HEK293 (cell line): ENCODE measurements at regions not wholly inside any gene's neighbourhood (a gene's known extent, or its start where the extent isn't known, plus 50 kb on each side); places are given as distances from the start of the nearest gene placed in this dataset.

ENCODE experiments used
- CTCF ChIA-PET: fragments of 350-600 bp; formaldehyde crosslinking; extraction: SDS; loops from one replicate; lab custom pipeline; 2021; ENCODE audit warnings: antibody characterized with exemption; lab: Yijun Ruan, JAX
- POLR2A ChIA-PET: fragments of 300-600 bp; formaldehyde crosslinking; extraction: SDS; loops from one replicate; lab custom pipeline; 2020; ENCODE audit warnings: antibody characterized with exemption, inconsistent platforms; lab: Yijun Ruan, JAX
- H3K27ac ChIP-seq: fragments of 200-500 bp; sonication (Bioruptor generic); 2 replicates; pipeline ENCODE4 v1.5.1; 2014; ENCODE audit warnings: low read depth, low read length, control low read depth, inconsistent platforms; ENCODE audit errors: extremely low read depth
- H3K36me3 ChIP-seq, 2 experiments: fragments of 200-500 bp in 1 of 2; sonication (Bioruptor generic) in 1 of 2; 1 replicate in 1 of 2; 2 replicates in 1 of 2; pipeline ENCODE4 v1.5.1; 2014 to 2017; ENCODE audit warnings: inconsistent platforms in 2 of 2, low read length in 2 of 2; ENCODE audit not compliant: control insufficient read depth in 2 of 2, insufficient read depth in 1 of 2
- H3K4me1 ChIP-seq: fragments of 200-500 bp; sonication (Bioruptor generic); 2 replicates; pipeline ENCODE4 v1.5.1; 2014; ENCODE audit warnings: mild to moderate bottlenecking, low read length, inconsistent platforms; ENCODE audit not compliant: control insufficient read depth, insufficient read depth
- H3K4me3 ChIP-seq: 2 replicates; pipeline ENCODE4 v1.5.1; 2011; ENCODE audit warnings: low read depth, mild to moderate bottlenecking, control low read depth, low read length, moderate library complexity
- H3K9me3 ChIP-seq: fragments of 200-500 bp; sonication (Bioruptor generic); 2 replicates; pipeline ENCODE4 v1.5.1; 2014; ENCODE audit warnings: low read depth, low read length, inconsistent platforms; ENCODE audit not compliant: control insufficient read depth, insufficient read depth
- BCL11B ChIP-seq: fragments of 450-650 bp; formaldehyde crosslinking; IDR thresholded peaks from 2 replicates; pipeline ENCODE4 v1.5.1; 2016; ENCODE audit warnings: low read depth, missing biosample characterization, missing genetic modification characterization
- GFI1B ChIP-seq: fragments of 450-650 bp; formaldehyde crosslinking; IDR thresholded peaks from 2 replicates; pipeline ENCODE4 v1.5.1; 2016; ENCODE audit warnings: missing biosample characterization, missing genetic modification characterization
- SCRT2 ChIP-seq: fragments of 450-650 bp; formaldehyde crosslinking; IDR thresholded peaks from 2 replicates; pipeline ENCODE4 v1.5.1; 2016; ENCODE audit warnings: missing biosample characterization, missing genetic modification characterization
- ZBTB10 ChIP-seq: fragments of 450-650 bp; formaldehyde crosslinking; IDR thresholded peaks from 2 replicates; pipeline ENCODE4 v1.5.1; 2016; ENCODE audit warnings: missing biosample characterization, missing genetic modification characterization
- ZNF2 ChIP-seq: fragments of 450-650 bp; formaldehyde crosslinking; IDR thresholded peaks from 2 replicates; pipeline ENCODE4 v1.5.1; 2016; ENCODE audit warnings: missing biosample characterization, missing genetic modification characterization
- ZNF23 ChIP-seq: fragments of 450-650 bp; formaldehyde crosslinking; IDR thresholded peaks from 2 replicates; pipeline ENCODE4 v1.5.1; 2016; ENCODE audit warnings: missing biosample characterization, missing genetic modification characterization, borderline replicate concordance
- ZNF404 ChIP-seq: fragments of 450-650 bp; formaldehyde crosslinking; IDR thresholded peaks from 2 replicates; pipeline ENCODE4 v1.5.1; 2017; ENCODE audit warnings: missing biosample characterization, missing genetic modification characterization
- ZNF48 ChIP-seq: fragments of 450-650 bp; formaldehyde crosslinking; IDR thresholded peaks from 2 replicates; pipeline ENCODE4 v1.5.1; 2016; ENCODE audit warnings: missing biosample characterization, missing genetic modification characterization
- ZNF624 ChIP-seq: fragments of 450-650 bp; formaldehyde crosslinking; IDR thresholded peaks from 2 replicates; pipeline ENCODE4 v1.5.1; 2017; ENCODE audit warnings: missing biosample characterization, missing genetic modification characterization
- ZNF747 ChIP-seq: fragments of 450-650 bp; formaldehyde crosslinking; IDR thresholded peaks from 2 replicates; pipeline ENCODE4 v1.5.1; 2016; ENCODE audit warnings: missing biosample characterization, missing genetic modification characterization
- ZNF768 ChIP-seq: fragments of 450-650 bp; formaldehyde crosslinking; IDR thresholded peaks from 2 replicates; pipeline ENCODE4 v1.5.1; 2018; ENCODE audit warnings: missing biosample characterization, mild to moderate bottlenecking, missing genetic modification characterization
- TF ChIP-seq, protein P1 (sequence below): fragments of 450-650 bp; formaldehyde crosslinking; IDR thresholded peaks from 2 replicates; pipeline ENCODE4 v1.5.1; 2016; ENCODE audit warnings: missing biosample characterization, missing genetic modification characterization
- TF ChIP-seq, protein P2 (sequence below): fragments of 450-650 bp; formaldehyde crosslinking; IDR thresholded peaks from 2 replicates; pipeline ENCODE4 v1.5.1; 2016; ENCODE audit warnings: missing biosample characterization, missing genetic modification characterization
- TF ChIP-seq, protein P3 (sequence below): fragments of 450-650 bp; formaldehyde crosslinking; IDR thresholded peaks from 2 replicates; pipeline ENCODE4 v1.5.1; 2016; ENCODE audit warnings: missing biosample characterization, missing genetic modification characterization

GRCh38 chrX:94655180-94655579 is 981.2 kb downstream of the FAM133A start:
- TF ChIP-seq, protein P1, sequence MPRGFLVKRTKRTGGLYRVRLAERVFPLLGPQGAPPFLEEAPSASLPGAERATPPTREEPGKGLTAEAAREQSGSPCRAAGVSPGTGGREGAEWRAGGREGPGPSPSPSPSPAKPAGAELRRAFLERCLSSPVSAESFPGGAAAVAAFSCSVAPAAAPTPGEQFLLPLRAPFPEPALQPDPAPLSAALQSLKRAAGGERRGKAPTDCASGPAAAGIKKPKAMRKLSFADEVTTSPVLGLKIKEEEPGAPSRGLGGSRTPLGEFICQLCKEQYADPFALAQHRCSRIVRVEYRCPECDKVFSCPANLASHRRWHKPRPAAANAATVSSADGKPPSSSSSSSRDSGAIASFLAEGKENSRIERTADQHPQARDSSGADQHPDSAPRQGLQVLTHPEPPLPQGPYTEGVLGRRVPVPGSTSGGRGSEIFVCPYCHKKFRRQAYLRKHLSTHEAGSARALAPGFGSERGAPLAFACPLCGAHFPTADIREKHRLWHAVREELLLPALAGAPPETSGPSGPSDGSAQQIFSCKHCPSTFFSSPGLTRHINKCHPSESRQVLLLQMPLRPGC (tag by site-specific recombination): no peak
- TF ChIP-seq, all 188 proteins: peak for 0
- Histone ChIP-seq H3K4me3 (no peak overlapping the region), H3K27ac (no peak overlapping the region), H3K9me3 (no peaks in the 10 kb centered on the region), H3K4me1 (no peaks in the 10 kb centered on the region), H3K36me3 (no peaks in the 10 kb centered on the region)
- CTCF ChIA-PET: interaction anchor here (0.6 kb wide), 1 partner anchor 475 kb away, joined by 3 read pairs; no protein-coding TSS in a partner anchor
- POLR2A ChIA-PET: no interaction called here

DNA sequence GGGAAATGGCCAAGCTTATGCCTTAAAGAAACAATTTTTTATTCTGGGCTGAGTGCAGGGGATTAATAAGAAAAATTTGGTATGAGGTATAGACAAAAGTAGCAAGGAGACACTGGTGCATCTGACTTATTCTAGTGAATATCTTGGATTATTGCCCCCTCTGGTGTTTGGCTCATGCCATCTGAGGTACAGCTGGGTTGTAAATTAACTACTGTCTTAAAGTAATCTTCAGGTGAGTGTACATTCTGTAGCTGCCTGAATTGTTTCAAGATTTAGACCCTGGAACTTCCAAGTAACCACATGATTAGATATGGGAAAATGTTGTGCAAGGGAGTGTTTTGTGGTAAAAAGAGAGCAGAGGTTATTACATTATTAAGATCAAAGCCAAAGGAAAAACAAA is 988.7 kb downstream of the FAM133A start:
- Histone ChIP-seq H3K27ac (no peak overlapping the region), H3K4me1 (no peaks in the 10 kb centered on the region), H3K9me3 (no peaks in the 10 kb centered on the region), H3K4me3 (no peak overlapping the region), H3K36me3 (no peaks in the 10 kb centered on the region)
- CTCF ChIA-PET: no interaction called here
- POLR2A ChIA-PET: no interaction called here
- TF ChIP-seq ZNF624 (tag by site-specific recombination): no peak
- no peak for TF ChIP-seq ZNF768 (tag by site-specific recombination)
- TF ChIP-seq SCRT2: no peak
- TF ChIP-seq ZNF747 (tag by site-specific recombination): no peak
- no peak for TF ChIP-seq ZNF404 (tag by site-specific recombination)
- TF ChIP-seq ZNF2 (tag by site-specific recombination): no peak
- TF ChIP-seq BCL11B (tag by site-specific recombination): no peak
- TF ChIP-seq, protein P2, sequence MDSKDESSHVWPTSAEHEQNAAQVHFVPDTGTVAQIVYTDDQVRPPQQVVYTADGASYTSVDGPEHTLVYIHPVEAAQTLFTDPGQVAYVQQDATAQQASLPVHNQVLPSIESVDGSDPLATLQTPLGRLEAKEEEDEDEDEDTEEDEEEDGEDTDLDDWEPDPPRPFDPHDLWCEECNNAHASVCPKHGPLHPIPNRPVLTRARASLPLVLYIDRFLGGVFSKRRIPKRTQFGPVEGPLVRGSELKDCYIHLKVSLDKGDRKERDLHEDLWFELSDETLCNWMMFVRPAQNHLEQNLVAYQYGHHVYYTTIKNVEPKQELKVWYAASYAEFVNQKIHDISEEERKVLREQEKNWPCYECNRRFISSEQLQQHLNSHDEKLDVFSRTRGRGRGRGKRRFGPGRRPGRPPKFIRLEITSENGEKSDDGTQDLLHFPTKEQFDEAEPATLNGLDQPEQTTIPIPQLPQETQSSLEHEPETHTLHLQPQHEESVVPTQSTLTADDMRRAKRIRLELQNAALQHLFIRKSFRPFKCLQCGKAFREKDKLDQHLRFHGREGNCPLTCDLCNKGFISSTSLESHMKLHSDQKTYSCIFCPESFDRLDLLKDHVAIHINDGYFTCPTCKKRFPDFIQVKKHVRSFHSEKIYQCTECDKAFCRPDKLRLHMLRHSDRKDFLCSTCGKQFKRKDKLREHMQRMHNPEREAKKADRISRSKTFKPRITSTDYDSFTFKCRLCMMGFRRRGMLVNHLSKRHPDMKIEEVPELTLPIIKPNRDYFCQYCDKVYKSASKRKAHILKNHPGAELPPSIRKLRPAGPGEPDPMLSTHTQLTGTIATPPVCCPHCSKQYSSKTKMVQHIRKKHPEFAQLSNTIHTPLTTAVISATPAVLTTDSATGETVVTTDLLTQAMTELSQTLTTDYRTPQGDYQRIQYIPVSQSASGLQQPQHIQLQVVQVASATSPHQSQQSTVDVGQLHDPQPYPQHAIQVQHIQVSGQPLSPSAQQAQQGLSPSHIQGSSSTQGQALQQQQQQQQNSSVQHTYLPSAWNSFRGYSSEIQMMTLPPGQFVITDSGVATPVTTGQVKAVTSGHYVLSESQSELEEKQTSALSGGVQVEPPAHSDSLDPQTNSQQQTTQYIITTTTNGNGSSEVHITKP (tag by site-specific recombination): no peak
- TF ChIP-seq ZNF23: no peak
- TF ChIP-seq, protein P3, sequence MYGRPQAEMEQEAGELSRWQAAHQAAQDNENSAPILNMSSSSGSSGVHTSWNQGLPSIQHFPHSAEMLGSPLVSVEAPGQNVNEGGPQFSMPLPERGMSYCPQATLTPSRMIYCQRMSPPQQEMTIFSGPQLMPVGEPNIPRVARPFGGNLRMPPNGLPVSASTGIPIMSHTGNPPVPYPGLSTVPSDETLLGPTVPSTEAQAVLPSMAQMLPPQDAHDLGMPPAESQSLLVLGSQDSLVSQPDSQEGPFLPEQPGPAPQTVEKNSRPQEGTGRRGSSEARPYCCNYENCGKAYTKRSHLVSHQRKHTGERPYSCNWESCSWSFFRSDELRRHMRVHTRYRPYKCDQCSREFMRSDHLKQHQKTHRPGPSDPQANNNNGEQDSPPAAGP (tag by site-specific recombination): no peak

GRCh38 chrX:94676285-94676684 is 1002.3 kb downstream of the FAM133A start:
- Histone ChIP-seq H3K36me3 (no peaks in the 10 kb centered on the region), H3K9me3 (no peaks in the 10 kb centered on the region), H3K27ac (no peak overlapping the region), H3K4me3 (no peak overlapping the region), H3K4me1 (no peaks in the 10 kb centered on the region)
- CTCF ChIA-PET: interaction anchor here (0.6 kb wide), 1 partner anchor 140 kb away, joined by 3 read pairs; no protein-coding TSS in a partner anchor
- POLR2A ChIA-PET: no interaction called here
- TF ChIP-seq GFI1B (no peak), ZNF48 (tag by site-specific recombination) (no peak), ZBTB10 (tag by site-specific recombination) (no peak)
